ENCODE measurements at regions not wholly inside any gene's neighbourhood (a gene's known extent, or its start where the extent isn't known, plus 50 kb on each side); places are given as distances from the start of the nearest gene placed in this dataset.

DNA sequence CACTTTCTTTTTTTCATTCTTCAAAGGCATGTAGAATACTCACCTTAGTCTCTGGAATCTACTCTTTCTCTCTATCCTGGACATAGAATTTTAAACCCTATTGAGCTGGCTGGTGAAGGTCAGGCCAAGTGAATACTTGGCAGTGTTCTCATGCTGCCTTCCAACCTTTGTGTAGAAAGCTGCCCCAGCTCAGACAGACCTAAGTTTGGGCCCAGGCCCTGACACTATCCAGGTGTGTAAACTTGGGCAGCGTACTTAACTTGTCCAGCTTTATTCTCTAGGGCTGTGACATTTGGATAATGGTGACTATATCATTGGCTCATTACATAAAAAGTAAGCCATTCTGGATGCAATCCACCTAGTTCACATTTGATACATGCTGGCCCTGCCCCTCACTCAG lies 298.3 kb downstream of the IRX1 start:
- TF ChIP-seq, protein P1, sequence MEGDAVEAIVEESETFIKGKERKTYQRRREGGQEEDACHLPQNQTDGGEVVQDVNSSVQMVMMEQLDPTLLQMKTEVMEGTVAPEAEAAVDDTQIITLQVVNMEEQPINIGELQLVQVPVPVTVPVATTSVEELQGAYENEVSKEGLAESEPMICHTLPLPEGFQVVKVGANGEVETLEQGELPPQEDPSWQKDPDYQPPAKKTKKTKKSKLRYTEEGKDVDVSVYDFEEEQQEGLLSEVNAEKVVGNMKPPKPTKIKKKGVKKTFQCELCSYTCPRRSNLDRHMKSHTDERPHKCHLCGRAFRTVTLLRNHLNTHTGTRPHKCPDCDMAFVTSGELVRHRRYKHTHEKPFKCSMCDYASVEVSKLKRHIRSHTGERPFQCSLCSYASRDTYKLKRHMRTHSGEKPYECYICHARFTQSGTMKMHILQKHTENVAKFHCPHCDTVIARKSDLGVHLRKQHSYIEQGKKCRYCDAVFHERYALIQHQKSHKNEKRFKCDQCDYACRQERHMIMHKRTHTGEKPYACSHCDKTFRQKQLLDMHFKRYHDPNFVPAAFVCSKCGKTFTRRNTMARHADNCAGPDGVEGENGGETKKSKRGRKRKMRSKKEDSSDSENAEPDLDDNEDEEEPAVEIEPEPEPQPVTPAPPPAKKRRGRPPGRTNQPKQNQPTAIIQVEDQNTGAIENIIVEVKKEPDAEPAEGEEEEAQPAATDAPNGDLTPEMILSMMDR (IDR thresholded peaks at IDR 0.05), result no peak
- Histone ChIP-seq H3K4me3 (no peak overlapping the region), H3K36me3 (no peaks in the 10 kb centered on the region), H3K27me3 (no peaks in the 10 kb centered on the region), H3K4me1 (no peaks in the 10 kb centered on the region), H3K9me3 (peaks cover 0 to 4% of the 10 kb centered on the region in 2 donors), H3K27ac (no peak overlapping the region)
- intact Hi-C loops (cut with DNase I), result no loop called here
- DNase-seq (ENCODE audit: low spot score in 2 of 2), result no peak

DNA sequence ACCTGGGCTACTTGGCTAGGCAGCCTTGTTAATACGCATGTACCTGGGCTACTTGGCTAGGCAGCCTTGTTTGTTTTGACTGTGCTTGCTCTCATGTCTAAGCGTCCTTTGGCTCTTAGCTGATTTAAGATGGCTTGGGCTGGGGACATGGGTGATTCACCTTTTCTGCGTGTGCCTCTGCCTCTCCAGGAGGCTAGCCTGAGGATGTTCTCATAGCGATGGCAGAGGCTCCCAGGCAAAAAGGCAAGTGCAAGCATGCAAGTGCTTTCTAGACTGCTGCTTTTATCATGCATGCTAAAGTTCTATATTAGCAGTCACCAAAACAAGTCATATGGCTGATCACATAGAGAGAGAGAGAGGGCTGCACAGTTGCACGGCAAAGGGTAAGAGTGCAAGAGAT lies 300.5 kb downstream of the IRX1 start:
- no peaks in the 10 kb centered on the region for H3K36me3 ChIP-seq
- H3K4me3 ChIP-seq, result no peak overlapping the region
- TF ChIP-seq, protein P1 (IDR thresholded peaks at IDR 0.05), result no peak
- intact Hi-C loops (cut with DNase I), result no loop called here
- no peaks in the 10 kb centered on the region for H3K27me3 ChIP-seq
- H3K4me1 ChIP-seq, result no peaks in the 10 kb centered on the region
- peaks cover 0 to 4% of the 10 kb centered on the region in 2 donors for H3K9me3 ChIP-seq
- no peak for DNase-seq (ENCODE audit: low spot score in 2 of 2)
- no peak overlapping the region for H3K27ac ChIP-seq

DNA sequence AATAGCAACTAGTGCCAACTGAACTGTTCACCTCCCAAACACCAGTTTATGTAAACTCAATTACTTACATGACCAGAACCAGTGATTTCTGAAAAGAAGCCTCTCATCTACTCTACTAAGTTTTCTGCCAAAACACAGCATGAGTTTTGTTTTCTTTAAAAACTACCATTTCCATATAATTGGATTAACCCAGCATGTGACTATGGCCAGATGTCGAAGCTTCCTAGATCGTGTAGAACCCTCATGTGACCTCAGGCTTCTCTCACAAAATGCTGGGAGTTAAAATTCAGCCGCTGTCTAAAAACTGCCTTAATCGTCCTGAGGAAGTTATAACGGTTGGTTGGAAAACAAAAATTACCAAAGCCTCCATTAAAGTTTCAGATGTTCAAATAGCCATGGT lies 303.5 kb downstream of the IRX1 start:
- no peaks in the 10 kb centered on the region for H3K27me3 ChIP-seq
- H3K27ac ChIP-seq, result no peak overlapping the region
- TF ChIP-seq, protein P1 (IDR thresholded peaks at IDR 0.05), result no peak
- peaks cover 0 to 4% of the 10 kb centered on the region in 2 donors for H3K9me3 ChIP-seq
- H3K36me3 ChIP-seq, result no peaks in the 10 kb centered on the region
- no peak for DNase-seq (ENCODE audit: low spot score in 2 of 2)
- intact Hi-C loops (cut with DNase I), result no loop called here
- H3K4me3 ChIP-seq, result no peak overlapping the region
- no peaks in the 10 kb centered on the region for H3K4me1 ChIP-seq

DNA sequence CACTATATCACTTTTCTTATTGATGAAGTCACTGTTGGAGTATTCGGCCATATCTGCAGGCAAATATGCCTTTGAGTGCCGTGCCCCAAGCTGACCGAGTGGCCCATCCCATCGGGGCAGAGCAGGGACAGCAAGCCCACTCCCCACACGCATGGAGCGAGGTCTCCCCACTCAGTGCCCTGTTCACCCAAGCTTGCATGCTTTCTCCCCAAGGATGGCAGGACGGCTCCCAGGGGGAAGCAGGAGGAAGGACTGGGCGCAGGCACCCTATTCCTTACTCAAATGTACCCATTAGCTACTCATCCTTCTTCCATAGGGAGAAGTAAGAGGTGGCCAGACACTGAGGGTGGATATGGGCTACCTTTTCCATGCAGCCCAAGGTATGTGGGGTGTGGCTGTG lies 309.0 kb downstream of the IRX1 start:
- Histone ChIP-seq H3K4me1 (no peaks in the 10 kb centered on the region), H3K9me3 (no peaks in the 10 kb centered on the region), H3K36me3 (no peaks in the 10 kb centered on the region), H3K27ac (no peak overlapping the region), H3K27me3 (no peaks in the 10 kb centered on the region), H3K4me3 (no peak overlapping the region)
- DNase-seq (ENCODE audit: low spot score in 2 of 2), result no peak
- TF ChIP-seq, protein P1 (IDR thresholded peaks at IDR 0.05), result no peak
- intact Hi-C loops (cut with DNase I), result no loop called here

DNA sequence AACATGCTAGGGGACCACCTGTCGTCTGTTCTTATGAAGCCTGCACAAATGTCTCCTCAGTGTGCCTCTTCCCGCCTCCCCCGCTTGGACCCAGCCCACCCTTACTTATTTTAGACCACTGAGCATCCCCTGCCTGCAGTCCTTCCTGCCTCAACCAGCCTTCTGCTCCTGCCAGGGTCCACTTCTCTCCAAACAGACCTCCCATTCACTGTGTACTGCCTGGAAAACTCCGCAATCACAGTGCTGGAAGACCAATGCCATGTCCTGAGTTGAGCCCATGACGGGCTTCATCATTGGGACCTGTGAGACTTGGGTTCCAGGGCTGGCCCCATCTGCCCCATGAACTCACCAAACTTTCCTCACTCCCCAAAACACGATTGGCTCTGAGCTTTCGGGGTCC lies 309.4 kb downstream of the IRX1 start:
- no peaks in the 10 kb centered on the region for H3K27me3 ChIP-seq
- H3K36me3 ChIP-seq, result no peaks in the 10 kb centered on the region
- no peak overlapping the region for H3K27ac ChIP-seq
- H3K4me1 ChIP-seq, result no peaks in the 10 kb centered on the region
- no peaks in the 10 kb centered on the region for H3K9me3 ChIP-seq
- intact Hi-C loops (cut with DNase I), result no loop called here
- TF ChIP-seq, protein P1 (IDR thresholded peaks at IDR 0.05), result no peak
- no peak overlapping the region for H3K4me3 ChIP-seq
- DNase-seq (ENCODE audit: low spot score in 2 of 2), result no peak

DNA sequence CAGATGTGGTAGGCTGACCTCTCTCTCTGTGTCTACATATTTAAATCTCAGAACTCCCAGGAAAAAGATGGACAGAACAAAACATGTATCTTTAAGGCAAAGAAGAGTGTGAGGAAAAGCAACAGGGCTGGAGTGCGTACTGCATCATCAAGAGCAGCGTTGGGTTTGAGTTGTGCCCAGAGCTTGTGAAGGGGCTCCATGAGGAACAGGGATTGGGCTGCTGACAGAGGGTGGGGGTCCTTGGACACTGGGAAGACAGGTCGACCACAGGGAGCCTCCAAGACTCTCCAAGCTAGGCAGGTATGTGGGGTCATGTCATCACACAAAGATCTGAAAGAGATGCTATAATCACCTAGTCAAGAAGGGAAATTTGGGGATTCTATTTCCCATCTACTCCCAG lies 309.9 kb downstream of the IRX1 start:
- H3K27me3 ChIP-seq, result no peaks in the 10 kb centered on the region
- no peak overlapping the region for H3K4me3 ChIP-seq
- DNase-seq (ENCODE audit: low spot score in 2 of 2), result no peak
- no peaks in the 10 kb centered on the region for H3K9me3 ChIP-seq
- no peak overlapping the region for H3K27ac ChIP-seq
- TF ChIP-seq, protein P1 (IDR thresholded peaks at IDR 0.05), result no peak
- H3K4me1 ChIP-seq, result no peaks in the 10 kb centered on the region
- intact Hi-C loops (cut with DNase I), result no loop called here
- no peaks in the 10 kb centered on the region for H3K36me3 ChIP-seq
